K562 (cell line): ENCODE measurements at regions not wholly inside any gene's neighbourhood (a gene's known extent, or its start where the extent isn't known, plus 50 kb on each side); places are given as distances from the start of the nearest gene placed in this dataset.

Source experiments
- ATAC-seq: fragments of 200-7000 bp; cut with Tn5 transposase; 3 replicates; pipeline ENCODE4 v1.9.1; 2020; ENCODE audit warnings: moderate library complexity
- BruUV-seq: library from RNA; stranded (reverse); fragments of 400-500 nt; replicated peaks from 2 replicates; lab custom pipeline; 2021; lab: Mats Ljungman, UMichigan
- CTCF ChIA-PET: fragments of 300-600 bp; formaldehyde crosslinking; extraction: SDS; loops from one replicate; lab custom pipeline; 2021; ENCODE audit warnings: low intra/inter-chr PET ratio; lab: Yijun Ruan, JAX
- POLR2A ChIA-PET: fragments of 300-600, 350-650 bp; sonication (Branson Sonifier 250); formaldehyde crosslinking; extraction: SDS; loops from one replicate; lab custom pipeline; 2021; ENCODE audit warnings: antibody characterized with exemption, inconsistent platforms; lab: Yijun Ruan, JAX
- DNase-seq, 4 experiments: peaks; one replicate each; pipeline versions ENCODE4 v3.0.0 to v3.0.0-alpha.2; 2011 to 2018; ENCODE audit warnings: low spot score in 3 of 4, mixed read lengths in 3 of 4; ENCODE audit errors: extremely low read depth in 1 of 4
- FAIRE-seq: peaks from 2 replicates; lab custom pipeline; 2011; peaks lifted over from hg19 to GRCh38; lab: Jason Lieb, UNC
- H2AFZ ChIP-seq: 2 replicates; pipeline ENCODE4 v1.6.0; 2011; ENCODE audit warnings: low read depth, low read length, control low read depth, inconsistent platforms
- H3K27ac ChIP-seq: fragments of 200-600 bp; 3 replicates; pipeline ENCODE4 v1.8.0; 2011; ENCODE audit warnings: low read depth, mild to moderate bottlenecking, control low read depth, inconsistent platforms, low read length, moderate library complexity, mixed read lengths; ENCODE audit errors: extremely low read depth
- H3K27me3 ChIP-seq, 2 experiments: fragments of 300-600 bp in 1 of 2; 2 replicates in 1 of 2; 3 replicates in 1 of 2; pipeline versions ENCODE4 v1.6.0 to v1.8.0; 2011; ENCODE audit warnings: inconsistent platforms in 2 of 2, low read length in 2 of 2, mild to moderate bottlenecking in 1 of 2, mixed read lengths in 1 of 2, moderate library complexity in 1 of 2; ENCODE audit not compliant: control insufficient read depth in 2 of 2, insufficient read depth in 2 of 2
- H3K36me3 ChIP-seq: fragments of 300-600 bp; 3 replicates; pipeline ENCODE4 v1.8.0; 2011; ENCODE audit warnings: mild to moderate bottlenecking, low read length, inconsistent platforms; ENCODE audit not compliant: control insufficient read depth, insufficient read depth
- H3K4me1 ChIP-seq, 2 experiments: fragments of 200-600 bp in 1 of 2; replicated peaks in 1 of 2; 2 replicates in 1 of 2; 3 replicates in 1 of 2; pipeline versions ENCODE4 v1.5.1 to v1.8.0; 2011; ENCODE audit warnings: inconsistent platforms in 2 of 2, low read length in 2 of 2, mild to moderate bottlenecking in 1 of 2, mixed read lengths in 1 of 2, moderate library complexity in 1 of 2; ENCODE audit not compliant: control insufficient read depth in 2 of 2, insufficient read depth in 2 of 2
- H3K4me2 ChIP-seq: 2 replicates; pipeline ENCODE4 v1.6.1; 2011; ENCODE audit warnings: low read length, control low read depth, inconsistent platforms, mixed read lengths; ENCODE audit not compliant: insufficient read depth
- H3K4me3 ChIP-seq: fragments of 200-600 bp; sonication (generic), shearing (Covaris generic); 2 replicates; pipeline ENCODE4 v1.5.1; 2016; ENCODE audit warnings: control low read depth, inconsistent platforms
- H3K79me2 ChIP-seq: fragments of 200-600 bp; 3 replicates; pipeline ENCODE4 v1.8.0; 2011; ENCODE audit warnings: low read length, inconsistent platforms; ENCODE audit not compliant: control insufficient read depth, insufficient read depth
- H3K9ac ChIP-seq, 2 experiments: 2 replicates each; pipeline versions ENCODE4 v1.6.0 to v1.6.1; 2011; ENCODE audit warnings: low read depth in 2 of 2, low read length in 2 of 2, control low read depth in 1 of 2, inconsistent platforms in 1 of 2, mild to moderate bottlenecking in 1 of 2, mixed read lengths in 1 of 2; ENCODE audit not compliant: insufficient read depth in 1 of 2
- H3K9me1 ChIP-seq: one replicate; pipeline ENCODE4 v1.6.0; 2011; ENCODE audit warnings: inconsistent platforms, mild to moderate bottlenecking, low read length, moderate library complexity; ENCODE audit not compliant: control insufficient read depth, insufficient read depth
- H3K9me3 ChIP-seq: replicated peaks from 2 replicates; pipeline ENCODE4 v1.5.1; 2011; ENCODE audit warnings: low read depth, low read length, inconsistent platforms; ENCODE audit not compliant: control insufficient read depth, insufficient read depth
- H4K20me1 ChIP-seq: replicated peaks from 2 replicates; pipeline ENCODE4 v1.6.1; 2011; ENCODE audit warnings: low read length, inconsistent platforms, mixed read lengths; ENCODE audit not compliant: control insufficient read depth, insufficient read depth
- CHCHD3 ChIP-seq: fragments of 250-450 bp; sonication (Bioruptor Pico); IDR thresholded peaks from 2 replicates; pipeline ENCODE4 v2.1.2; 2022; ENCODE audit warnings: mild to moderate bottlenecking
- CTCF ChIP-seq, 3 experiments: IDR thresholded peaks in 2 of 3; conservative IDR thresholded peaks in 1 of 3; 2 replicates each; pipeline ENCODE4 v1.5.1; 2011 to 2012; ENCODE audit warnings: low read length in 3 of 3, mild to moderate bottlenecking in 3 of 3, control low read depth in 2 of 3, improper control_type of control experiment in 1 of 3, inconsistent platforms in 1 of 3, low read depth in 1 of 3, mixed read lengths in 1 of 3, moderate library complexity in 1 of 3; ENCODE audit not compliant: insufficient read depth in 2 of 3
- MAX ChIP-seq: sonication (generic); formaldehyde crosslinking; IDR thresholded peaks from 2 replicates; pipeline ENCODE4 v1.9.0; 2022; ENCODE audit warnings: mild to moderate bottlenecking, missing genetic modification reagents
- PRPF4 ChIP-seq: fragments of 200-400 bp; formaldehyde crosslinking; IDR thresholded peaks from one replicate; pipeline ENCODE4 v1.6.1; 2017; ENCODE audit warnings: low read length, low read depth, mild to moderate bottlenecking; ENCODE audit not compliant: insufficient read depth, poor library complexity, severe bottlenecking
- THRAP3 ChIP-seq: fragments of 450-650 bp; IDR thresholded peaks from 2 replicates; pipeline ENCODE4 v1.6.1; 2016; ENCODE audit warnings: mild to moderate bottlenecking, inconsistent platforms, borderline replicate concordance
- ZBTB9 ChIP-seq: fragments of 450-650 bp; formaldehyde crosslinking; IDR thresholded peaks from 2 replicates; pipeline ENCODE4 v1.4.0; 2020; ENCODE audit warnings: mild to moderate bottlenecking, moderate library complexity
- WGBS: fragments of 100-300 bp; shearing (Covaris generic); methylation state at CpG from one replicate; pipeline ENCODE4 v1.1.6; 2016; ENCODE audit warnings: low coverage, mixed read lengths; ENCODE audit not compliant: insufficient coverage; ENCODE audit errors: missing lambda C conversion rate; 5-methylcytosine and 5-hydroxymethylcytosine counted together
- in situ Hi-C: fragments of 300-500 bp; cut with MboI; formaldehyde crosslinking; loops from 4 replicates; pipeline ENCODE4 v1.15.0; 2018; ENCODE audit warnings: inconsistent platforms, mixed read lengths
- intact Hi-C: fragments of 100-400 bp; cut with micrococcal nuclease; formaldehyde crosslinking; loops from 2 replicates; pipeline ENCODE4 v1.14.2; 2022

GRCh38 chr1:5769760-5770159 is 222.5 kb downstream of the NPHP4 start (continued):
- TF ChIP-seq CTCF (IDR thresholded peaks at IDR 0.05 in 2 of 3, conservative IDR thresholded peaks at IDR 0.05 in 1 of 3; ENCODE audit: insufficient read depth in 2 of 3, low read depth in 1 of 3, low read length in 3 of 3), result no peak
- no peak for TF ChIP-seq MAX (CRISPR knock-in tag)
- TF ChIP-seq CHCHD3, result no peak
- no peak for TF ChIP-seq ZBTB9
- no peak for TF ChIP-seq THRAP3

GRCh38 chr1:5769146-5769545 is 223.1 kb downstream of the NPHP4 start:
- H3K9me3 ChIP-seq, result no peaks in the 10 kb centered on the region
- DNase-seq, result no peak
- FAIRE-seq, result no peak
- in situ Hi-C loops (no loop called here), intact Hi-C loops (no loop called here)
- H3K4me2 ChIP-seq, result no peak overlapping the region
- H3K4me1 ChIP-seq, result no peaks in the 10 kb centered on the region
- BruUV-seq, result no TSS peak
- H3K9ac ChIP-seq, result no peak overlapping the region
- CTCF ChIA-PET, result no interaction called here
- TF ChIP-seq PRPF4, result no peak
- no peaks in the 10 kb centered on the region for H3K79me2 ChIP-seq
- no peak overlapping the region for H3K27ac ChIP-seq
- H4K20me1 ChIP-seq, result no peaks in the 10 kb centered on the region; the same call in 1 of the 2 replicates
- H3K27me3 ChIP-seq, result peaks cover 24 to 77% of the 10 kb centered on the region in 2 experiments
- H3K4me3 ChIP-seq, result no peak overlapping the region
- no peaks in the 10 kb centered on the region for H3K9me1 ChIP-seq
- no peak for ATAC-seq
- 0% methylated on average over 7 of the region's 7 CpGs for WGBS
- H2AFZ ChIP-seq, result no peak overlapping the region
- H3K36me3 ChIP-seq, result no peaks in the 10 kb centered on the region
- POLR2A ChIA-PET, result interaction anchor here (0.5 to 0.8 kb wide), 7 partner anchors 11 to 73 kb away, joined by 3 to 7 read pairs (median 3); no protein-coding TSS in a partner anchor
